ENCODE measurements at regions not wholly inside any gene's neighbourhood (a gene's known extent, or its start where the extent isn't known, plus 50 kb on each side); places are given as distances from the start of the nearest gene placed in this dataset.

GRCh38 chr20:56867128-56867527, 238.0 kb downstream of the TFAP2C start:
- no peak for TF ChIP-seq CTCF (IDR thresholded peaks at IDR 0.05; ENCODE audit: low read depth)

DNA sequence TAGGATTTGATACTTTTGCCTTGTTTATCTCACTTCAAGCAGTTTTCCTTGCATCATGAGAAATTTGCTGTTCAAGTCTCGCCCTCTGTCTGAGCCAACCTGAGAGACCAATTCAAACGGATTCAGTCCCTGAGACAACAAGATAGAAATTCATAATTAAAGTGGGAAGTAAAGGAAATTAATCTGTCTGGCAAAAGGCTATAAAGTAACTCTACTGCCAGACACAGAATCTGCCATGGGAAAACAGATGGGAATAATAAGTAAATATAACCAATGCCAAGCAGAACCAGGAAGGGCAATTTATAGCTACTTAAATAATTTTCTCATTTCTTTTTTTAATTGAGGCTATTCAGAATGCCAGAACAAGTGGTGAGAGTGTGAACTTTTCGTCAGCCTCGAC, 239.6 kb downstream of the TFAP2C start:
- TF ChIP-seq CTCF (IDR thresholded peaks at IDR 0.05; ENCODE audit: low read depth) = no peak

- no peak for TF ChIP-seq CTCF (IDR thresholded peaks at IDR 0.05; ENCODE audit: low read depth)
Observed at GRCh38 chr20:56870271-56870670, 241.2 kb downstream of the TFAP2C start.

- TF ChIP-seq CTCF (IDR thresholded peaks at IDR 0.05; ENCODE audit: low read depth) = no peak
Observed at GRCh38 chr20:56871691-56872090, 242.6 kb downstream of the TFAP2C start.

DNA sequence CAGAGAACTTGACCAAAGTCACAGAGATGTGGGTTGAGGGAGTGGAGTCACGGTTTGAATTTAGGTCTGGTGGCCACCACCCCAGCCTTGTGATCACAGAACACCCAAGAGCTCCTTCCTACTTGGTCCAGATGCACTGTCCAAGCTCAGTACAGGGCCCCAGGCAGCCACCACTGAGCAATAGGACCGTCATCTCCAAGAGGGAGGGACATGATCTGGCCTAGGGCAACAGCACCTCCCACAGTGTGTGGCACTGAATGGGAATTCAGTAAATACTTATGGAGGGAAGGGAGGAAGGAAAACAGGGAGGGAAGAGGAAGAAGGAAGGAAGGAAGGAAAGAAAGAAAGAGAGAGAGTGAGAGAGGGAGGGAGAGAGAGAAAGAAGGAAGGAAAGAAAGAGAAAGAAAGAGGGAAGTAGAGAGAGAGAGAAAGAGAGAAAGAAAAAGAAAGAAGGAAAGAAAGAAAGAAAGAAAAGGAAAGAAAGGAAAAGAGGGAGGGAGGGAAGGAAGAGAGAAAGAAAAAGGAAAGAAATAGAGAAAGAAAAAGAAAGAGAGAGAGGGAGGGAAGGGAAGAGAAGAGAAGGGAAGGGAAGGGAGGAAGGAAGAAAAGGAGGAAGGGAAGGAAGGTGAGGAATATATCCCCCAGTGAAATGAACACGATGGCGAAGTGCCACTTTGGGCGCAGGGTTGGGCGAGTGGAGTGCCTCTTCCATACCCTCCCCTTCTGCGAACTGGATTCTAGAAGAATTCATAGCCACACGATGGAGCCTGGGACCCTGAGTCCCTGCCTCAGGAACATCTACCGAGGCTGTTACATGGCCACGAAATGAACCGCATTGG, 243.7 kb downstream of the TFAP2C start:
- TF ChIP-seq CTCF (IDR thresholded peaks at IDR 0.05; ENCODE audit: low read depth) = no peak

DNA sequence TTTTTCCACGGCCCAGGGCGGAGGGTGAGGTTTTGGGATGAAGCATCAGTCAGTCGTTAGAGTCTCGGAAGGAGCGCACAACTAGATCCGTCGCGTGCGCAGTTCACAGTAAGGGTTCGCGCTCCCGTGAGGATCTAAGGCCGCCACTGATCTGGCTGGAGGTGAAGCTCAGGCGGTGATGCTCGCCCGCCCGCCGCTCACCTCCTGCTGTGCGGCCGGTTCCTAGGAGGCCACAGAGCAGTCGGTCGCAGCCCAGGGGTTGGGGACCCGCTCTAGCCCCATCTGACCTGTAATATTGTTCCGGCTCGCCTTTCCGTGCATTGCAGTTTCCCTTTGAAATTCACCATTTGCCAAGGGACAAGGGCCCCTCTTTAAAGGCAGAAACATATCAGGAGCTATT, 244.7 kb downstream of the TFAP2C start:
- TF ChIP-seq CTCF (IDR thresholded peaks at IDR 0.05; ENCODE audit: low read depth) = no peak

GRCh38 chr20:56875052-56875659, 246.1 kb downstream of the TFAP2C start:
- TF ChIP-seq CTCF (IDR thresholded peaks at IDR 0.05; ENCODE audit: low read depth) = no peak
